IMR-90 (cell line): ENCODE measurements at regions not wholly inside any gene's neighbourhood (a gene's known extent, or its start where the extent isn't known, plus 50 kb on each side); places are given as distances from the start of the nearest gene placed in this dataset.

ENCODE experiments used
- ATAC-seq: fragments of 200-7000 bp; cut with Tn5 transposase; 2 replicates; pipeline ENCODE4 v1.9.1; 2020; ENCODE audit warnings: low read depth, mild to moderate bottlenecking, moderate library complexity
- BruUV-seq: library from RNA; stranded (reverse); fragments of 400-500 nt; replicated peaks from 2 replicates; lab custom pipeline; 2021; lab: Mats Ljungman, UMichigan
- CTCF ChIA-PET: fragments of 300-600 bp; formaldehyde crosslinking; extraction: SDS; loops from one replicate; lab custom pipeline; 2021; ENCODE audit warnings: antibody characterized with exemption; lab: Yijun Ruan, JAX
- POLR2A ChIA-PET: fragments of 300-600 bp; sonication (Branson Sonifier 250); formaldehyde crosslinking; loops from one replicate; lab custom pipeline; 2022; ENCODE audit warnings: antibody characterized with exemption; ENCODE audit not compliant: unreplicated experiment; lab: Charles Lee
- DNase-seq: peaks from one replicate; pipeline ENCODE4 v3.0.0; 2013
- H2AFZ ChIP-seq: replicated peaks from 2 replicates; pipeline ENCODE3; 2013; ENCODE audit warnings: low read length, mild to moderate bottlenecking; ENCODE audit not compliant: poor library complexity
- H2AK5ac ChIP-seq: 2 replicates; pipeline ENCODE4 v1.6.1; 2013; ENCODE audit warnings: low read depth, low read length, inconsistent platforms
- H2AK9ac ChIP-seq: replicated peaks from 2 replicates; pipeline ENCODE3; 2013; ENCODE audit warnings: mild to moderate bottlenecking, low read depth, low read length, moderate library complexity; ENCODE audit not compliant: poor library complexity
- H2BK120ac ChIP-seq: 2 replicates; pipeline ENCODE4 v1.6.1; 2013; ENCODE audit warnings: low read depth, low read length, inconsistent platforms
- H2BK15ac ChIP-seq: 3 replicates; pipeline ENCODE4 v1.6.1; 2013; ENCODE audit warnings: low read depth, low read length, inconsistent platforms
- H2BK20ac ChIP-seq: 2 replicates; pipeline ENCODE4 v1.6.1; 2013; ENCODE audit warnings: low read depth, mild to moderate bottlenecking, inconsistent platforms, low read length, moderate library complexity
- H2BK5ac ChIP-seq: 2 replicates; pipeline ENCODE4 v1.6.1; 2013; ENCODE audit warnings: mild to moderate bottlenecking, low read depth, low read length, inconsistent platforms; ENCODE audit not compliant: poor library complexity, severe bottlenecking
- H3K14ac ChIP-seq: replicated peaks from 2 replicates; pipeline ENCODE4 v1.6.1; 2013; ENCODE audit warnings: low read depth, low read length, inconsistent platforms
- H3K18ac ChIP-seq: 2 replicates; pipeline ENCODE4 v1.6.1; 2013; ENCODE audit warnings: low read depth, low read length, control low read depth
- H3K23ac ChIP-seq: 2 replicates; pipeline ENCODE4 v1.6.1; 2013; ENCODE audit warnings: low read depth, low read length, inconsistent platforms
- H3K27ac ChIP-seq: 2 replicates; pipeline ENCODE4 v1.5.1; 2013; ENCODE audit warnings: mild to moderate bottlenecking, control low read depth, low read length; ENCODE audit not compliant: insufficient read depth
- H3K27me3 ChIP-seq: 2 replicates; pipeline ENCODE4 v1.6.1; 2013; ENCODE audit warnings: low read length; ENCODE audit not compliant: control insufficient read depth, insufficient read depth
- H3K36me3 ChIP-seq: 2 replicates; pipeline ENCODE4 v1.6.1; 2013; ENCODE audit warnings: low read length, mixed read lengths; ENCODE audit not compliant: control insufficient read depth, insufficient read depth
- H3K4ac ChIP-seq: 2 replicates; pipeline ENCODE4 v1.6.1; 2013; ENCODE audit warnings: low read depth, low read length, inconsistent platforms
- H3K4me1 ChIP-seq: 2 replicates; pipeline ENCODE4 v1.6.1; 2013; ENCODE audit warnings: low read length, mixed read lengths; ENCODE audit not compliant: control insufficient read depth, insufficient read depth
- H3K4me2 ChIP-seq: 2 replicates; pipeline ENCODE4 v1.6.1; 2013; ENCODE audit warnings: low read depth, mild to moderate bottlenecking, control low read depth, low read length, moderate library complexity
- H3K4me3 ChIP-seq: 2 replicates; pipeline ENCODE4 v1.5.1; 2013; ENCODE audit warnings: low read depth, mild to moderate bottlenecking, control low read depth, low read length, moderate library complexity; ENCODE audit not compliant: insufficient read depth
- H3K56ac ChIP-seq: 2 replicates; pipeline ENCODE4 v1.6.1; 2013; ENCODE audit warnings: low read length, inconsistent platforms; ENCODE audit not compliant: insufficient read depth; ENCODE audit errors: extremely low read depth
- H3K79me1 ChIP-seq, 2 experiments: 2 replicates each; pipeline ENCODE4 v1.6.1; 2013; ENCODE audit warnings: low read length in 2 of 2, inconsistent platforms in 1 of 2, low read depth in 1 of 2
- H3K9ac ChIP-seq: 2 replicates; pipeline ENCODE4 v1.6.1; 2013; ENCODE audit warnings: low read depth, low read length, control low read depth
- H3K9me1 ChIP-seq: 2 replicates; pipeline ENCODE4 v1.6.1; 2013; ENCODE audit warnings: low read length, inconsistent platforms; ENCODE audit not compliant: insufficient read depth
- H3K9me3 ChIP-seq: 2 replicates; pipeline ENCODE4 v1.6.1; 2013; ENCODE audit warnings: low read length; ENCODE audit not compliant: control insufficient read depth, insufficient read depth
- H4K20me1 ChIP-seq: 2 replicates; pipeline ENCODE4 v1.6.1; 2013; ENCODE audit warnings: low read length, inconsistent platforms; ENCODE audit not compliant: insufficient read depth
- H4K5ac ChIP-seq: 2 replicates; pipeline ENCODE4 v1.6.1; 2013; ENCODE audit warnings: mild to moderate bottlenecking, low read depth, low read length, control low read depth
- H4K8ac ChIP-seq, 2 experiments: 2 replicates each; pipeline ENCODE4 v1.6.1; 2013; ENCODE audit warnings: low read depth in 2 of 2, low read length in 2 of 2, control low read depth in 1 of 2, inconsistent platforms in 1 of 2
- H4K91ac ChIP-seq: 2 replicates; pipeline ENCODE4 v1.6.1; 2013; ENCODE audit warnings: low read depth, low read length, inconsistent platforms; ENCODE audit not compliant: insufficient read depth
- BHLHE40 ChIP-seq: fragments of 150-350 bp; IDR thresholded peaks from 2 replicates; pipeline ENCODE4 v1.6.1; 2016; ENCODE audit warnings: mild to moderate bottlenecking, low read depth, low read length
- CEBPB ChIP-seq: IDR thresholded peaks from 2 replicates; pipeline ENCODE4 v1.6.1; 2012; ENCODE audit warnings: low read depth, low read length, improper control_type of control experiment
- CTCF ChIP-seq: conservative IDR thresholded peaks from 2 replicates; pipeline ENCODE4 v1.5.1; 2012; ENCODE audit warnings: mild to moderate bottlenecking, low read depth, low read length, improper control_type of control experiment
- ELK1 ChIP-seq: fragments of 150-350 bp; IDR thresholded peaks from 2 replicates; pipeline ENCODE4 v1.6.1; 2016; ENCODE audit warnings: low read depth, mild to moderate bottlenecking, low read length, moderate library complexity, borderline replicate concordance
- FOS ChIP-seq: fragments of 150-350 bp; IDR thresholded peaks from 2 replicates; pipeline ENCODE4 v1.6.1; 2016; ENCODE audit warnings: low read depth, low read length
- MAFK ChIP-seq: IDR thresholded peaks from 2 replicates; pipeline ENCODE4 v1.6.1; 2012; ENCODE audit warnings: low read depth, low read length, improper control_type of control experiment
- MAZ ChIP-seq: IDR thresholded peaks from 2 replicates; pipeline ENCODE4 v1.6.1; 2012; ENCODE audit warnings: low read depth, mild to moderate bottlenecking, low read length, improper control_type of control experiment, moderate library complexity, borderline replicate concordance
- NFE2L2 ChIP-seq: fragments of 150-350 bp; IDR thresholded peaks from 2 replicates; pipeline ENCODE4 v1.6.1; 2016; ENCODE audit warnings: low read depth, mild to moderate bottlenecking, low read length
- POLR2A ChIP-seq: IDR thresholded peaks from 2 replicates; pipeline ENCODE4 v1.6.1; 2012; ENCODE audit warnings: mild to moderate bottlenecking, low read depth, low read length
- RAD21 ChIP-seq: IDR thresholded peaks from 2 replicates; pipeline ENCODE4 v1.6.1; 2012; ENCODE audit warnings: low read length, improper control_type of control experiment
- RFX5 ChIP-seq: IDR thresholded peaks from 2 replicates; pipeline ENCODE4 v1.8.0; 2012; ENCODE audit warnings: low read depth, mild to moderate bottlenecking, low read length, moderate library complexity
- SMC3 ChIP-seq: fragments of 150-350 bp; IDR thresholded peaks from 2 replicates; pipeline ENCODE4 v1.6.1; 2016; ENCODE audit warnings: low read depth, mild to moderate bottlenecking, antibody characterized with exemption, low read length, moderate library complexity
- WGBS, 2 experiments: methylation state at CpG; one replicate each; pipeline versions ENCODE4 v1.1.5 to v1.1.7; 2013; ENCODE audit warnings: missing lambda C conversion rate in 2 of 2; ENCODE audit not compliant: insufficient read length in 1 of 2; ENCODE audit errors: extremely low coverage in 2 of 2; 5-methylcytosine and 5-hydroxymethylcytosine counted together
- dilution Hi-C: fragments of 300-500 bp; cut with HindIII; formaldehyde crosslinking; loops from one replicate; pipeline ENCODE4 v1.14.3; 2018; ENCODE audit warnings: low sequenced_read_pairs; ENCODE audit not compliant: unreplicated experiment
- in situ Hi-C: fragments of 300-500 bp; cut with MboI; formaldehyde crosslinking; loops from 3 replicates; pipeline ENCODE4 v1.14.3; 2019; ENCODE audit warnings: low sequenced_read_pairs, inconsistent platforms, mixed read lengths
- intact Hi-C: fragments of 100-400 bp; cut with micrococcal nuclease; formaldehyde crosslinking; loops from 2 replicates; pipeline ENCODE4 v1.10.0; 2022
- TF ChIP-seq, protein P1 (sequence below): fragments of 150-350 bp; IDR thresholded peaks from 2 replicates; pipeline ENCODE4 v1.6.1; 2017; ENCODE audit warnings: mild to moderate bottlenecking, antibody characterized with exemption, low read length, low read depth

GRCh38 chr2:121118951-121119350 lies 166.1 kb downstream of the TFCP2L1 start:
- Histone ChIP-seq H2BK5ac (no peak overlapping the region), H3K27ac (no peak overlapping the region), H3K79me1 (no peaks in the 10 kb centered on the region), H3K18ac (no peak overlapping the region), H3K27me3 (peaks cover 32% of the 10 kb centered on the region), H4K20me1 (no peaks in the 10 kb centered on the region), H2AK9ac (no peak overlapping the region), H3K9ac (no peak overlapping the region), H3K14ac (no peak overlapping the region), H3K9me3 (no peaks in the 10 kb centered on the region), H3K23ac (no peak overlapping the region), H3K4me2 (no peak overlapping the region), H2AK5ac (no peak overlapping the region), H2BK15ac (no peak overlapping the region), H4K8ac (no peak overlapping the region), H4K5ac (no peak overlapping the region), H3K36me3 (no peaks in the 10 kb centered on the region), H4K91ac (no peak overlapping the region), H3K9me1 (no peaks in the 10 kb centered on the region), H3K4me3 (no peak overlapping the region), H3K56ac (no peak overlapping the region), H2BK20ac (no peak overlapping the region), H2AFZ (no peak overlapping the region), H3K4me1 (no peaks in the 10 kb centered on the region), H3K4ac (no peak overlapping the region), H2BK120ac (no peak overlapping the region)
- no peak for ATAC-seq
- TF ChIP-seq POLR2A (no peak), NFE2L2 (no peak), BHLHE40 (no peak), RFX5 (no peak), RAD21 (no peak), FOS (no peak), ELK1 (no peak), MAFK (no peak), CTCF (no peak), SMC3 (no peak), MAZ (no peak), CEBPB (no peak)
- TF ChIP-seq, protein P1, sequence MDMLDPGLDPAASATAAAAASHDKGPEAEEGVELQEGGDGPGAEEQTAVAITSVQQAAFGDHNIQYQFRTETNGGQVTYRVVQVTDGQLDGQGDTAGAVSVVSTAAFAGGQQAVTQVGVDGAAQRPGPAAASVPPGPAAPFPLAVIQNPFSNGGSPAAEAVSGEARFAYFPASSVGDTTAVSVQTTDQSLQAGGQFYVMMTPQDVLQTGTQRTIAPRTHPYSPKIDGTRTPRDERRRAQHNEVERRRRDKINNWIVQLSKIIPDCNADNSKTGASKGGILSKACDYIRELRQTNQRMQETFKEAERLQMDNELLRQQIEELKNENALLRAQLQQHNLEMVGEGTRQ, result no peak
- BruUV-seq, result no TSS peak
- no peak for DNase-seq
- dilution Hi-C loops, result no loop called here
- in situ Hi-C loops, result no loop called here
- intact Hi-C loops, result no loop called here
- POLR2A ChIA-PET, result no interaction called here
- CTCF ChIA-PET, result no interaction called here
- WGBS, 2 experiments, result 19% methylated on average over 2 of the region's 7 CpGs; no CpG with 5 or more reads in 1 of the 2 experiments
